AG09319 (cell line): ENCODE measurements at regions not wholly inside any gene's neighbourhood (a gene's known extent, or its start where the extent isn't known, plus 50 kb on each side); places are given as distances from the start of the nearest gene placed in this dataset.
"Not testable (repeated sequence)": the region's sequence is repeated elsewhere in the genome, so short reads cannot be mapped to it uniquely, and the experiment has no call there.

Source experiments
- DNase-seq: peaks from one replicate; pipeline ENCODE4 v3.0.0-alpha.2; 2010; ENCODE audit warnings: low read depth; ENCODE audit errors: extremely low read depth
- CTCF ChIP-seq: IDR thresholded peaks from 2 replicates; pipeline ENCODE4 v1.5.1; 2011; ENCODE audit warnings: low read depth, mild to moderate bottlenecking, inconsistent platforms, low read length, moderate library complexity

DNA sequence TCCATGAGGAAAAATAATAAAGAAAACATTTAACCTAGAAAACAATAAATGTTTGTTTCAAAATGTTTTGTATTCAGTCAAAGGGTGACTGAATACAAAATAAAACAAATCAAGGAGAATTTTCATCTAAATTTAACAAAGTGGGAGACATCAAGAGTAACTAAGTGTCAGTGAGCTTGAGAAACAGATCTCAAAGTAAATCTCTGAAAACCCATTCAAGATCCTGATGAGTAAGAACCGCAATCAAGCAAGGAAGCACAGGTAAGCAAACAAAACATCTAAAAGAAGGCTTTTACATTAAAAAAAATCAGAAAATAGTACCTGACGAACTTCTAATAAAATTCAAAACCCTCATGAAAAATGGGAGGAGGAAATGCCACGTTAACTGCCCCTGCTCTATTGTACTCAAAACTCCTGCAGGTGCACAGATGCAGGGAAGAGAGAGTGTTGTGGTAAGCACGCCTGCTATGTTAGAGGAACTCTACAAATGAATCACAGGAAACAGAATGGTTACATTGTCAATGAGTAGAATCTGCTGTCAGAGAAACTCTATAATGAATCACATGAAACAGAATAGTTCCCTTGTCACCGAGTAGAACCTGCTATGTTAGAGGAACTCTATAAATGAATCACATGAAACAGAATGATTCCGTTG is 309.6 kb upstream of the FRG1 start:
- not testable (repeated sequence) for DNase-seq

GRCh38 chr4:189631568-189631916 is 309.1 kb upstream of the FRG1 start:
- DNase-seq = not testable (repeated sequence)

DNA sequence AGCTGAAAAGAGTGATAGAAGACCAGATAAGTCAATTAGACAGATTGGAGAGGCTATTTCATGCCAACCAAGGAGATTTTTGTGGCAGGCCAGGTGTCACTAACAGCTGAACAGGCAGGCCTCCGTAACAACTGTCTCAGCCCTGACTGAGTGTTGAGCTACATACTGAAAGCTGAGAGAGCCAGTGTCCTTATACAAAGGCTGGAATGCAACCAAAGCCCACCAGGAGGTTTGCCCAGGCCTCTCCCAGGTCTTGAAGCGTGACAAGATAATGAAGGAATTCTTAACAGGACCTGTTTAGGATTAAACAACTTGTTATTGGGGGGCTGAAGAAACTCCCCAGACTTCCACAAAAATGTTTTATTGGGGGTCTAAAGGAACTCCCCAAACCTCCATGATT is 290.2 kb upstream of the FRG1 start:
- DNase-seq = not testable (repeated sequence)

- DNase-seq = not testable (repeated sequence)
Measured at GRCh38 chr4:189653130-189653653, 287.5 kb upstream of the FRG1 start.

DNA sequence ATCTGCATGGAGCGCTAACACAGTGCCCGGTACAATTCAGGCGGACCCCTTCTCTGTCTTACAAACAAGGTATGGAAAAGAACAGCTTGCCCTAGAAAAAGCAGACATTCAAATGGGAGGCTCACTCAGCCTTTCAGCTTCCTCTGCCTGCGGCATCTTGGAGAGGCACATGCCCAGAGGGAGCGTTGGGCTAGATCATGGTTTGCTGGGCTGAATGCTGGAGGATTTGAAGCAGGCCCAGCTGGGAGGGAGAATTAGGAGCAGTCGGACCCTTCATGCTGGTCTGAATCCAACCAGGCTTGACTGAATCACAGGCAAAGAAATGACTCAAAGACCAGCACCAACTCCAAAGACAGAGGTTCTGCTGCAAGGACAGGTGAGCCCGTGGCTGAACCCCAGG is 286.7 kb upstream of the FRG1 start:
- not testable (repeated sequence) for DNase-seq

DNA sequence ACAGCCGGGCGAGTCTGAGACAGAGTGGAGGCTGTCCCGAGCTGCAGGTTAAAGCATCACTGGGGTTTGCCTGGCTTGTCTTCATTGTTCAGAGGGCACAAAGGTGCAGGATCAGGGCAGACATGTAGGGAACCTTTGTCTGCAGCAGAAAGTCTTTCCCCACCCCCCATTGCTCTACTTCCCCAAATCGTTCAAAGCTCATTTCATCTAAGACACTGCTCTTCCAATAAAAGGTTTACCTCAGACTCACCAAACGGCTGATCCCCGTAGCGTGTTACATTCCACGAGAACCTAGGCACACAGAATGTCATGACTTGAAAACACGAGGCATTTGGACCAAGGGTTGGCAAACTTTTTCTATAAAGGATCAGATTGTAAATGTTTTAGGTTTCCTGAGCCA is 286.3 kb upstream of the FRG1 start:
- not testable (repeated sequence) for DNase-seq

GRCh38 chr4:189655817-189656216 is 284.9 kb upstream of the FRG1 start:
- not testable (repeated sequence) for DNase-seq

DNA sequence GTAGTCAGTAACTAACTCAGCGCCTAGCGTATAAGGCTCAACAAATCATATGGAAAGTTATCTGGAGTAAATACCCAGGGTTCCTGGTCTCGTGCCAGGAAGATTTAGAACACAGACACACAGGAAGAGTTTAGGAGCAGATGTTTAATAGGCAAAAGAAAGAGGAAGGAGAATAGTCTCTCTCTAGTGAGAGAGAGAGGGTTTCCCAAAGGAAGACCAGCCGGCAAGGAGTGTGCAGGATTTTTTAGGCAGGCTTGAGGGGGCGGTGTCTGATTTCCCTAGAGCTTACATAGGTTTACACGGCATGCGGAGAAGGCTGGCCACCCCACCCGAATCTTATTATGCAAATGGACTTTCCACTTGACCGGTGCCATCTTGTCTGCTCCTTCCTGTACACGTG is 284.0 kb upstream of the FRG1 start:
- no peak for DNase-seq
- TF ChIP-seq CTCF = no peak

- not testable (repeated sequence) for DNase-seq
Measured at GRCh38 chr4:189658259-189658658, 282.4 kb upstream of the FRG1 start.

GRCh38 chr4:189658831-189659230 is 281.8 kb upstream of the FRG1 start:
- DNase-seq = not testable (repeated sequence)

DNA sequence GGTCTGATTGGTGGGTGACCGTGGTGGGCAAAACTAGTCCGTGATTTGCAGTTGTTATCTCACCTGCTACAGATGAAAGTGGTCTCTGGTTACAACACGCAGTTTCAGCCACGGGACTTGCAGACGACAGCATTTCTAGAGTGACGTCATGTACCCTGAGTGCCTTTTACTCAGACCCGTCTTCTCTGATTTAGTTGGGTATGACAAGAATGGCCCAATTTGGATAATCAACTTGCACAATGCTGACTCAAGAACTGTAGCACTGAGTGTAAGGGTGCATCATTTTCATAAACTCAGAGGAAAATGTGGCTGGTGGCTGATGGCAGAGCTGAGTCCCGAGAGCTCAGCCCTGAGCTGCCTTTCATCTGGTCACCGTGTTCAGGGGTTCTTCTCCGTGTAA is 281.4 kb upstream of the FRG1 start:
- TF ChIP-seq CTCF = no peak
- no peak for DNase-seq

DNA sequence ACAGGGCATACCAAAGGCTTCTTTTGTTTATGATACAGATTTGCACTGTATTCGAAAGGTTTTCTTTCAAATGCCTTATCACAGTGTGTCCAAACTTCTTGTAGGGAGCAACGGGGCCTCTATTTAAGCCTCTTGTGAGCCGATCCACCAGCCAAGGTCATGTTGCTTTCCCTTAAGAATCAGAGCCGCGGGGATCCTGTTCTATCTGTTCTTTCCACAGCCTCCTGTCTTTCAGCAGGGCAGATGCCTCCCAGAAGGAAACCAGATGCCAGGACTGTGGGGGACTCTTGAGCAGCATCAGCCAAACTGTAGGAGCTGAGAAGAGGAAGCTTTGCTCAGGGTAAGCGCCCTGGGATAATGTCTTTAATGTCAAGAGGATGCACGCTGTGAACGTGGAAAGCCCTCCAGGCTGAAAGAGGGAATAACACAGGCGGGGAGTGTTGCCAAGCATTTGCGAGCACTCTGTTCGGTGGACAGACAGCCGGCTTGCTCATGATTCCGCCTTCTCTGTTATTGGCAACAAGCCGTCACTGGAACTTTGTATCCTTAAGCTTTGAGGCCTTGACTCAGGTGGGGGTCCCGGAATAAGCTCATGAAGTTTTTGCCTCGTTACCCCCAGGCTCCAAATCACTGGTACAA is 279.8 kb upstream of the FRG1 start:
- TF ChIP-seq CTCF = no peak
- DNase-seq = no peak
